ENCODE measurements at regions not wholly inside any gene's neighbourhood (a gene's known extent, or its start where the extent isn't known, plus 50 kb on each side); places are given as distances from the start of the nearest gene placed in this dataset.

DNA sequence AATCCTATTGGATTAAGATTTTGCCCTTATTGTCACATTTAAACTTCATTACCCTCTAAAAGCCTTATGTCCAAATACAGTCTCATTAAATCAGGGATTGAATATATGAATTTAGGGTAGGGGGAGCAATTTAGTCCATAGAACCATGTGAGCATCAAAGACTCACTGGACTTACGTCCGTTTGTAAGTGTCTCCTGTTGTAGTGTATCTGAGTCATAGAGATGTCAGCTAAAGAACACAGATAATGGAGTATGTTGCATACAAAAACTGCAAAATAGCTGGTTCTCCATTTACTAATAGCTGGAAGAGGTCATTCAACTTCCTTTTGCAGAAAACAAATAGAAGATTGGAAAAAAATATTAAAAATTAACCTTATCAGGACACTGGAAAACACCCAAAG lies 599.1 kb upstream of the SOX9 start:
- TF ChIP-seq, protein P1, sequence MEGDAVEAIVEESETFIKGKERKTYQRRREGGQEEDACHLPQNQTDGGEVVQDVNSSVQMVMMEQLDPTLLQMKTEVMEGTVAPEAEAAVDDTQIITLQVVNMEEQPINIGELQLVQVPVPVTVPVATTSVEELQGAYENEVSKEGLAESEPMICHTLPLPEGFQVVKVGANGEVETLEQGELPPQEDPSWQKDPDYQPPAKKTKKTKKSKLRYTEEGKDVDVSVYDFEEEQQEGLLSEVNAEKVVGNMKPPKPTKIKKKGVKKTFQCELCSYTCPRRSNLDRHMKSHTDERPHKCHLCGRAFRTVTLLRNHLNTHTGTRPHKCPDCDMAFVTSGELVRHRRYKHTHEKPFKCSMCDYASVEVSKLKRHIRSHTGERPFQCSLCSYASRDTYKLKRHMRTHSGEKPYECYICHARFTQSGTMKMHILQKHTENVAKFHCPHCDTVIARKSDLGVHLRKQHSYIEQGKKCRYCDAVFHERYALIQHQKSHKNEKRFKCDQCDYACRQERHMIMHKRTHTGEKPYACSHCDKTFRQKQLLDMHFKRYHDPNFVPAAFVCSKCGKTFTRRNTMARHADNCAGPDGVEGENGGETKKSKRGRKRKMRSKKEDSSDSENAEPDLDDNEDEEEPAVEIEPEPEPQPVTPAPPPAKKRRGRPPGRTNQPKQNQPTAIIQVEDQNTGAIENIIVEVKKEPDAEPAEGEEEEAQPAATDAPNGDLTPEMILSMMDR (conservative IDR thresholded peaks at IDR 0.05), result no peak
- TF ChIP-seq ZFX (IDR thresholded peaks at IDR 0.05), result no peak
- no peak overlapping the region for H3K27ac ChIP-seq

GRCh38 chr17:71522383-71522782 lies 598.4 kb upstream of the SOX9 start:
- TF ChIP-seq, protein P1 (conservative IDR thresholded peaks at IDR 0.05), result no peak
- no peak for TF ChIP-seq ZFX (IDR thresholded peaks at IDR 0.05)
- no peak overlapping the region for H3K27ac ChIP-seq

GRCh38 chr17:71527311-71527710 lies 593.5 kb upstream of the SOX9 start:
- TF ChIP-seq ZFX (IDR thresholded peaks at IDR 0.05), result no peak
- TF ChIP-seq, protein P1 (conservative IDR thresholded peaks at IDR 0.05), result no peak

DNA sequence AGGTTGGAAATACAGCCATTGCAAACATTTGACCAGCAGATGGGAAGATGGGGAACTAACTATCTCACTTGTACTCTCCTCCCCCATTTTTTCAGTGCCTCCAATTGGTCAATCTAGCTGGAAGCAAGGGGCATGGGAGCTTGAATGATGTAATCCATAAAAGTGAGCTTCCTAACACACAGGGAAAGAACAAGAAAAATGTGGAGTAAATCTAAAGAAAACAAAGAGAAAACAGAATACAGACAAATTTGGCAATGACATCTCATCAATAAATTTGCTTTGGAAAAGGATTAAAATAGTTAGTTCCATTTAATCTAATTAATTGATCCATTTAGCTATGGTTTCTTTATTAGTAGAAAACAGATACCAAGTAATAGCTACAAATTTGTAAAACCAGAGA lies 592.6 kb upstream of the SOX9 start:
- H3K27ac ChIP-seq, result no peak overlapping the region
- TF ChIP-seq, protein P1 (conservative IDR thresholded peaks at IDR 0.05), result no peak
- TF ChIP-seq ZFX (IDR thresholded peaks at IDR 0.05), result no peak

More at GRCh38 chr17:71527311-71527710, 593.5 kb upstream of the SOX9 start:
- H3K27ac ChIP-seq, result no peak overlapping the region

GRCh38 chr17:71530248-71530647 lies 590.6 kb upstream of the SOX9 start:
- TF ChIP-seq, protein P1 (conservative IDR thresholded peaks at IDR 0.05), result no peak
- no peak for TF ChIP-seq ZFX (IDR thresholded peaks at IDR 0.05)
- H3K27ac ChIP-seq, result no peak overlapping the region

- H3K27ac ChIP-seq, result no peak overlapping the region
- no peak for TF ChIP-seq ZFX (IDR thresholded peaks at IDR 0.05)
- TF ChIP-seq, protein P1 (conservative IDR thresholded peaks at IDR 0.05), result no peak
Observed at GRCh38 chr17:71535321-71535720, 585.5 kb upstream of the SOX9 start.

GRCh38 chr17:71546419-71546818 lies 574.4 kb upstream of the SOX9 start:
- no peak overlapping the region for H3K27ac ChIP-seq
- no peak for TF ChIP-seq ZFX (IDR thresholded peaks at IDR 0.05)
- TF ChIP-seq, protein P1 (conservative IDR thresholded peaks at IDR 0.05), result no peak
